ENCODE measurements at regions not wholly inside any gene's neighbourhood (a gene's known extent, or its start where the extent isn't known, plus 50 kb on each side); places are given as distances from the start of the nearest gene placed in this dataset.

DNA sequence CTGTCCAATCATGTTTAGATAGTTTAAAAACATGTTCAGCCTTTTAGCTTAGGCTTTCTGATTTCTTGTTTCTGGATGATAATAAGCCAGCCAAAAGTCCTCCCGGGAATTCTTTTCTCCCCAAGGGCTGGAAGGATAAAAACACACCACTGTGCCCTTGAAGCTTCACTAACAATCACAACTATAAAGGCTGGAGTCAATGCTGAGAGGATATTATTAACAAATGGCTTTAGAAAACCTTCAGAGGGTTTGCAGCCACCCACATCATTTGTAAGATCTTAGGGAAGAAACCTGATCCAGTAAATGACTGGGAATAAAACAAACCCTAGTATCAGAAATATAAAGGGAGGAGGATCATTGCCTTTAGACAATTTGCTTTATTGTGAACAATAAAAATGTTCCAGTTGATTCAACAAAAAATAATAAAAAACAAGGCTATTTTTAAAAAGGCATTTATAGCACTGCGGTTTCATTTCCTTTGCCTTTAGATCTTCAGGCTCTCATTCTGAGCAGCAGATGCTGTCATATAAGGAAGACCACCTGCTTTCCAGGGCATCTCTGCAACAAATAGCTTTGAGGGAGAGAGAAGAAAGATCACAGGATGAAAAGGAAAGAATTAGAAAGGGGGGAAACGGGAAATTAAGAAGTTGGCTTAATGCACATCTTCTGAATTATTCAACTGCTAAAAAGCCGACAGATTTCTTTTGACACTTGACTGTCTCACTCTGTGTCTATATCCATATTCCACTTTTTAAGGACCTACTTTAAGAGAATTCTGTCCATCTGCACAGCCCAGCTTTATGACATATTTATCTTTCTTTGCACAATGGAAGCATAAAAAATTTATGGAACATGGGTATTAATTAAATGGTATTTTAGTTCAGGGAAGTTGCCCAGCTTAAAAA lies 277.2 kb upstream of the SLC24A2 start:
- TF ChIP-seq, protein P1, sequence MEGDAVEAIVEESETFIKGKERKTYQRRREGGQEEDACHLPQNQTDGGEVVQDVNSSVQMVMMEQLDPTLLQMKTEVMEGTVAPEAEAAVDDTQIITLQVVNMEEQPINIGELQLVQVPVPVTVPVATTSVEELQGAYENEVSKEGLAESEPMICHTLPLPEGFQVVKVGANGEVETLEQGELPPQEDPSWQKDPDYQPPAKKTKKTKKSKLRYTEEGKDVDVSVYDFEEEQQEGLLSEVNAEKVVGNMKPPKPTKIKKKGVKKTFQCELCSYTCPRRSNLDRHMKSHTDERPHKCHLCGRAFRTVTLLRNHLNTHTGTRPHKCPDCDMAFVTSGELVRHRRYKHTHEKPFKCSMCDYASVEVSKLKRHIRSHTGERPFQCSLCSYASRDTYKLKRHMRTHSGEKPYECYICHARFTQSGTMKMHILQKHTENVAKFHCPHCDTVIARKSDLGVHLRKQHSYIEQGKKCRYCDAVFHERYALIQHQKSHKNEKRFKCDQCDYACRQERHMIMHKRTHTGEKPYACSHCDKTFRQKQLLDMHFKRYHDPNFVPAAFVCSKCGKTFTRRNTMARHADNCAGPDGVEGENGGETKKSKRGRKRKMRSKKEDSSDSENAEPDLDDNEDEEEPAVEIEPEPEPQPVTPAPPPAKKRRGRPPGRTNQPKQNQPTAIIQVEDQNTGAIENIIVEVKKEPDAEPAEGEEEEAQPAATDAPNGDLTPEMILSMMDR (IDR thresholded peaks at IDR 0.05 in 4 of 5, conservative IDR thresholded peaks at IDR 0.05 in 1 of 5) = no peak
- TF ChIP-seq POLR2A (IDR thresholded peaks at IDR 0.05) = no peak
